Trophoblast cell (in vitro differentiated cells and primary cell): ENCODE measurements at regions not wholly inside any gene's neighbourhood (a gene's known extent, or its start where the extent isn't known, plus 50 kb on each side); places are given as distances from the start of the nearest gene placed in this dataset.
"Not testable (repeated sequence)": the region's sequence is repeated elsewhere in the genome, so short reads cannot be mapped to it uniquely, and the experiment has no call there.

Experiments used
- DNase-seq, 2 donors: peaks; one replicate each; pipeline ENCODE4 v3.0.0-alpha.2; 2016
- H2AFZ ChIP-seq: 2 replicates; pipeline ENCODE4 v1.6.1; 2013; ENCODE audit warnings: low read length, moderate library complexity, mild to moderate bottlenecking; ENCODE audit not compliant: insufficient read depth, poor library complexity
- H2AK5ac ChIP-seq: 2 replicates; pipeline ENCODE4 v1.6.1; 2013; ENCODE audit warnings: mild to moderate bottlenecking, low read length
- H2BK120ac ChIP-seq: 2 replicates; pipeline ENCODE4 v1.6.1; 2013; ENCODE audit warnings: low read length, mild to moderate bottlenecking, moderate library complexity; ENCODE audit not compliant: insufficient read depth, poor library complexity
- H2BK12ac ChIP-seq: 2 replicates; pipeline ENCODE4 v1.6.1; 2013; ENCODE audit warnings: mild to moderate bottlenecking, low read length, moderate library complexity
- H2BK5ac ChIP-seq: 2 replicates; pipeline ENCODE4 v1.6.1; 2013; ENCODE audit warnings: low read length, low read depth, moderate library complexity, mild to moderate bottlenecking; ENCODE audit not compliant: poor library complexity
- H3K14ac ChIP-seq: 2 replicates; pipeline ENCODE4 v1.6.1; 2013; ENCODE audit warnings: mild to moderate bottlenecking, low read length
- H3K18ac ChIP-seq: 2 replicates; pipeline ENCODE4 v1.6.1; 2013; ENCODE audit warnings: mild to moderate bottlenecking, low read length
- H3K23ac ChIP-seq: 2 replicates; pipeline ENCODE4 v1.6.1; 2013; ENCODE audit warnings: low read length
- H3K27ac ChIP-seq: 2 replicates; pipeline ENCODE4 v1.5.1; 2013; ENCODE audit warnings: low read depth, mild to moderate bottlenecking, inconsistent platforms, low read length, moderate library complexity
- H3K27me3 ChIP-seq: 2 replicates; pipeline ENCODE4 v1.6.1; 2013; ENCODE audit warnings: inconsistent platforms, mild to moderate bottlenecking, low read length, moderate library complexity; ENCODE audit not compliant: insufficient read depth
- H3K36me3 ChIP-seq, 2 experiments: 1 replicate in 1 of 2; 2 replicates in 1 of 2; pipeline ENCODE4 v1.6.1; 2013; ENCODE audit warnings: low read length in 2 of 2, mild to moderate bottlenecking in 2 of 2, moderate library complexity in 1 of 2; ENCODE audit not compliant: insufficient read depth in 2 of 2, control insufficient read depth in 1 of 2
- H3K4ac ChIP-seq: 2 replicates; pipeline ENCODE4 v1.6.1; 2013; ENCODE audit warnings: low read depth, mild to moderate bottlenecking, low read length, moderate library complexity
- H3K4me1 ChIP-seq, 2 experiments: 1 replicate in 1 of 2; 2 replicates in 1 of 2; pipeline ENCODE4 v1.6.1; 2013; ENCODE audit warnings: low read length in 2 of 2, mild to moderate bottlenecking in 2 of 2, moderate library complexity in 1 of 2; ENCODE audit not compliant: insufficient read depth in 2 of 2, control insufficient read depth in 1 of 2
- H3K4me2 ChIP-seq: 2 replicates; pipeline ENCODE4 v1.6.1; 2013; ENCODE audit warnings: inconsistent platforms, mild to moderate bottlenecking, low read length, moderate library complexity
- H3K4me3 ChIP-seq: 2 replicates; pipeline ENCODE4 v1.5.1; 2013; ENCODE audit warnings: mild to moderate bottlenecking, low read depth, low read length, inconsistent platforms
- H3K79me1 ChIP-seq: one replicate; pipeline ENCODE4 v1.6.1; 2013; ENCODE audit warnings: low read length
- H3K79me2 ChIP-seq: 2 replicates; pipeline ENCODE4 v1.6.1; 2013; ENCODE audit warnings: low read length, mild to moderate bottlenecking; ENCODE audit not compliant: control insufficient read depth, insufficient read depth, poor library complexity
- H3K9ac ChIP-seq: 2 replicates; pipeline ENCODE4 v1.6.1; 2013; ENCODE audit warnings: mild to moderate bottlenecking, low read length
- H3K9me3 ChIP-seq: 2 replicates; pipeline ENCODE4 v1.6.1; 2013; ENCODE audit warnings: low read depth, mild to moderate bottlenecking, control low read depth, inconsistent platforms, low read length; ENCODE audit not compliant: insufficient read depth
- H4K12ac ChIP-seq: 2 replicates; pipeline ENCODE4 v1.6.1; 2013; ENCODE audit warnings: low read depth, mild to moderate bottlenecking, low read length, moderate library complexity
- H4K8ac ChIP-seq: 2 replicates; pipeline ENCODE4 v1.6.1; 2013; ENCODE audit warnings: low read depth, mild to moderate bottlenecking, low read length, moderate library complexity
- H4K91ac ChIP-seq: one replicate; pipeline ENCODE4 v1.6.1; 2013; ENCODE audit warnings: low read depth, mild to moderate bottlenecking, low read length, moderate library complexity
- WGBS: extraction: QIAGEN DNeasy Blood & Tissue Kit; methylation state at CpG from one replicate; pipeline ENCODE4 v1.1.7; 2013; ENCODE audit warnings: missing lambda C conversion rate; ENCODE audit not compliant: insufficient read length, insufficient coverage; ENCODE audit errors: extremely low coverage; 5-methylcytosine and 5-hydroxymethylcytosine counted together

GRCh38 chrX:147537172-147537571 lies 374.5 kb upstream of the FMR1 start:
- no peak overlapping the region for H2AK5ac ChIP-seq
- H2BK120ac ChIP-seq = no peak overlapping the region
- H4K12ac ChIP-seq = no peak overlapping the region
- WGBS = no CpG with 5 or more reads among the region's 4 CpGs
- H3K4me2 ChIP-seq = no peak overlapping the region
- H2AFZ ChIP-seq = no peak overlapping the region
- no peak overlapping the region for H4K91ac ChIP-seq
- no peaks in the 10 kb centered on the region for H3K9me3 ChIP-seq
- no peaks in the 10 kb centered on the region for H3K79me1 ChIP-seq
- H3K4me3 ChIP-seq = no peak overlapping the region
- no peak overlapping the region for H2BK12ac ChIP-seq
- no peak overlapping the region for H2BK5ac ChIP-seq
- H3K18ac ChIP-seq = no peak overlapping the region
- H3K4me1 ChIP-seq = no peaks in the 10 kb centered on the region
- no peaks in the 10 kb centered on the region for H3K27me3 ChIP-seq
- H3K9ac ChIP-seq = no peak overlapping the region
- H3K79me2 ChIP-seq = no peaks in the 10 kb centered on the region
- H3K14ac ChIP-seq = no peak overlapping the region
- H3K4ac ChIP-seq = no peak overlapping the region
- H3K27ac ChIP-seq = no peak overlapping the region
- DNase-seq = no peak
- H3K36me3 ChIP-seq = no peaks in the 10 kb centered on the region
- H4K8ac ChIP-seq = no peak overlapping the region
- no peak overlapping the region for H3K23ac ChIP-seq

- not testable (repeated sequence) for H3K79me2 ChIP-seq, H3K27me3 ChIP-seq, H4K12ac ChIP-seq, H4K91ac ChIP-seq, H3K4me3 ChIP-seq, H3K27ac ChIP-seq, H2BK12ac ChIP-seq, H4K8ac ChIP-seq, H3K36me3 ChIP-seq, H2BK120ac ChIP-seq, H3K9ac ChIP-seq, H3K14ac ChIP-seq, H3K9me3 ChIP-seq, H3K23ac ChIP-seq, H3K18ac ChIP-seq, H2BK5ac ChIP-seq, H2AK5ac ChIP-seq, DNase-seq, H3K4ac ChIP-seq, H3K4me2 ChIP-seq, H3K4me1 ChIP-seq, H2AFZ ChIP-seq, H3K79me1 ChIP-seq
- WGBS = no CpG with 5 or more reads among the region's 5 CpGs
These were observed 363.7 kb upstream of the FMR1 start for GRCh38 chrX:147548023-147548422.

DNA sequence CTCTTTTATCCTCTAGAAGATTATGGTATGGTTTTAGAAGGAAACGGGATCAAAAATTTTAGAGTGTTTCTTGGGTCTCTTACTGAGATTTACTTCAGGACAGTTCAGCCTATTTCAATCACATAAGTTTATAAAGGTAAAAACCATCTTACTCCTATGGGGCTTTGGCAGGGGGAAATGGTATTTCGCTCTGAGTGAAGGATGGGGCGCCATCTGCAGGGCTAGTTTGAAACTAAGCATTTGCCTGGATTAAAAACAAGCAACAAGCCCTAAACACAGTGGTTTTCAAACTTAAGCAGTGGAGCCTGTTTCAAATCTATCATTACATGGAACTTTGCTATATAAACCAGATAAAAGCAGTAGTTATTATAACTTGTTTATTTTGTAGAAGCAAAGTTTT lies 361.5 kb upstream of the FMR1 start:
- H3K9me3 ChIP-seq = no peaks in the 10 kb centered on the region
- H2BK5ac ChIP-seq = no peak overlapping the region
- no peak overlapping the region for H3K23ac ChIP-seq
- H4K12ac ChIP-seq = no peak overlapping the region
- H3K4me1 ChIP-seq = no peaks in the 10 kb centered on the region
- H3K14ac ChIP-seq = no peak overlapping the region
- no peak overlapping the region for H3K18ac ChIP-seq
- no peaks in the 10 kb centered on the region for H3K27me3 ChIP-seq
- no peak overlapping the region for H2BK120ac ChIP-seq
- H3K4me3 ChIP-seq = no peak overlapping the region
- H2BK12ac ChIP-seq = no peak overlapping the region
- no peaks in the 10 kb centered on the region for H3K79me1 ChIP-seq
- H3K4me2 ChIP-seq = no peak overlapping the region
- no peak overlapping the region for H2AFZ ChIP-seq
- DNase-seq = peak; percentile 6 to 54
- H3K27ac ChIP-seq = no peak overlapping the region
- WGBS = no CpG with 5 or more reads among the region's 3 CpGs
- H3K36me3 ChIP-seq = no peaks in the 10 kb centered on the region
- no peak overlapping the region for H4K8ac ChIP-seq
- H4K91ac ChIP-seq = no peak overlapping the region
- H3K79me2 ChIP-seq = no peaks in the 10 kb centered on the region
- H2AK5ac ChIP-seq = no peak overlapping the region
- H3K4ac ChIP-seq = no peak overlapping the region
- no peak overlapping the region for H3K9ac ChIP-seq

GRCh38 chrX:147559191-147559590 lies 352.5 kb upstream of the FMR1 start:
- Histone ChIP-seq H2AK5ac (no peak overlapping the region), H3K9me3 (no peaks in the 10 kb centered on the region), H3K4me1 (no peaks in the 10 kb centered on the region), H3K18ac (no peak overlapping the region), H2BK5ac (no peak overlapping the region), H3K27ac (no peak overlapping the region), H3K27me3 (no peaks in the 10 kb centered on the region), H3K79me1 (no peaks in the 10 kb centered on the region), H4K91ac (no peak overlapping the region), H4K8ac (no peak overlapping the region), H3K14ac (no peak overlapping the region), H3K4ac (no peak overlapping the region), H3K36me3 (no peaks in the 10 kb centered on the region), H4K12ac (no peak overlapping the region), H2BK120ac (no peak overlapping the region), H3K4me3 (no peak overlapping the region), H2AFZ (no peak overlapping the region), H3K23ac (no peak overlapping the region), H3K9ac (no peak overlapping the region), H3K4me2 (no peak overlapping the region), H3K79me2 (no peaks in the 10 kb centered on the region), H2BK12ac (no peak overlapping the region)
- WGBS = no CpG with 5 or more reads among the region's 1 CpG
- DNase-seq = no peak
